ENCODE measurements at regions not wholly inside any gene's neighbourhood (a gene's known extent, or its start where the extent isn't known, plus 50 kb on each side); places are given as distances from the start of the nearest gene placed in this dataset.

DNA sequence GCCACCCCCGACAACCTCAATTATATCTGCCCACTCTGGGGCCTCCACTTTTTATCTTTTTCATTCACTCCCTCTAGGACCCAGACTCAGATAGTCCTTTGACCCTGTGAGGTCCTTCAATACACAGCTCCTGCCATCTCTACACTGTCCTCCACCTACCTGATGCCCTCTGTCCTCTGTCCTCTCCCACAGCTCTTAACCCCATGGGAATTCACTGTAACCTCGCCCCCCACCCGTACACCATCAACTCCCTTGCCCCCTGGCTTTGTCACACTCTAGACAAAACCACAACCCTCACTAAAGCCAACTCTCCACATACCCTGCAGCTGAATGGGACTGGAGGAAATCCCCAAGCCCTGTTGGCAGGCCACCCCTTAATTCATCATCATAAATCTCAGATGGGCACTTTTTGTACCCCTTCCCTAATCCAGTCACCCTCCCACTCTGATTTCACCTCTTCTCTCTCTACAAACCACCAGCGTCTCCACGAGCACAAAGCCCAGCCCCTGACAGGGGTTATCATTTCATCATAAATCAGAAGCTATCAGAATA lies 52.3 kb upstream of the ENPP6 start:
- TF ChIP-seq, protein P1, sequence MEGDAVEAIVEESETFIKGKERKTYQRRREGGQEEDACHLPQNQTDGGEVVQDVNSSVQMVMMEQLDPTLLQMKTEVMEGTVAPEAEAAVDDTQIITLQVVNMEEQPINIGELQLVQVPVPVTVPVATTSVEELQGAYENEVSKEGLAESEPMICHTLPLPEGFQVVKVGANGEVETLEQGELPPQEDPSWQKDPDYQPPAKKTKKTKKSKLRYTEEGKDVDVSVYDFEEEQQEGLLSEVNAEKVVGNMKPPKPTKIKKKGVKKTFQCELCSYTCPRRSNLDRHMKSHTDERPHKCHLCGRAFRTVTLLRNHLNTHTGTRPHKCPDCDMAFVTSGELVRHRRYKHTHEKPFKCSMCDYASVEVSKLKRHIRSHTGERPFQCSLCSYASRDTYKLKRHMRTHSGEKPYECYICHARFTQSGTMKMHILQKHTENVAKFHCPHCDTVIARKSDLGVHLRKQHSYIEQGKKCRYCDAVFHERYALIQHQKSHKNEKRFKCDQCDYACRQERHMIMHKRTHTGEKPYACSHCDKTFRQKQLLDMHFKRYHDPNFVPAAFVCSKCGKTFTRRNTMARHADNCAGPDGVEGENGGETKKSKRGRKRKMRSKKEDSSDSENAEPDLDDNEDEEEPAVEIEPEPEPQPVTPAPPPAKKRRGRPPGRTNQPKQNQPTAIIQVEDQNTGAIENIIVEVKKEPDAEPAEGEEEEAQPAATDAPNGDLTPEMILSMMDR (IDR thresholded peaks at IDR 0.05 in 2 of 3, conservative IDR thresholded peaks at IDR 0.05 in 1 of 3; ENCODE audit: insufficient read depth in 2 of 3, low read depth in 1 of 3, low read length in 3 of 3): no peak
- TF ChIP-seq FOS (IDR thresholded peaks at IDR 0.05; ENCODE audit: extremely low read depth, insufficient read length) (no peak), NRF1 (conservative IDR thresholded peaks at IDR 0.05 in 1 of 2, IDR thresholded peaks at IDR 0.05 in 1 of 2) (no peak), SP1 (CRISPR knock-in tag; IDR thresholded peaks at IDR 0.05) (no peak), EP300 (IDR thresholded peaks at IDR 0.05; ENCODE audit: low read length) (no peak), RB1 (IDR thresholded peaks at IDR 0.05; ENCODE audit: low read depth) (no peak), HMG20A (CRISPR knock-in tag; conservative IDR thresholded peaks at IDR 0.05) (no peak), PHF8 (IDR thresholded peaks at IDR 0.05; ENCODE audit: borderline replicate concordance, low read length) (no peak), SIN3B (IDR thresholded peaks at IDR 0.05; ENCODE audit: low read depth) (no peak), KLF13 (tag; IDR thresholded peaks at IDR 0.05; ENCODE audit: borderline replicate concordance, low read depth) (no peak)
- TF ChIP-seq, protein P2, sequence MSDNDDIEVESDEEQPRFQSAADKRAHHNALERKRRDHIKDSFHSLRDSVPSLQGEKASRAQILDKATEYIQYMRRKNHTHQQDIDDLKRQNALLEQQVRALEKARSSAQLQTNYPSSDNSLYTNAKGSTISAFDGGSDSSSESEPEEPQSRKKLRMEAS (CRISPR knock-in tag; IDR thresholded peaks at IDR 0.05): no peak
- TF ChIP-seq, protein P3, sequence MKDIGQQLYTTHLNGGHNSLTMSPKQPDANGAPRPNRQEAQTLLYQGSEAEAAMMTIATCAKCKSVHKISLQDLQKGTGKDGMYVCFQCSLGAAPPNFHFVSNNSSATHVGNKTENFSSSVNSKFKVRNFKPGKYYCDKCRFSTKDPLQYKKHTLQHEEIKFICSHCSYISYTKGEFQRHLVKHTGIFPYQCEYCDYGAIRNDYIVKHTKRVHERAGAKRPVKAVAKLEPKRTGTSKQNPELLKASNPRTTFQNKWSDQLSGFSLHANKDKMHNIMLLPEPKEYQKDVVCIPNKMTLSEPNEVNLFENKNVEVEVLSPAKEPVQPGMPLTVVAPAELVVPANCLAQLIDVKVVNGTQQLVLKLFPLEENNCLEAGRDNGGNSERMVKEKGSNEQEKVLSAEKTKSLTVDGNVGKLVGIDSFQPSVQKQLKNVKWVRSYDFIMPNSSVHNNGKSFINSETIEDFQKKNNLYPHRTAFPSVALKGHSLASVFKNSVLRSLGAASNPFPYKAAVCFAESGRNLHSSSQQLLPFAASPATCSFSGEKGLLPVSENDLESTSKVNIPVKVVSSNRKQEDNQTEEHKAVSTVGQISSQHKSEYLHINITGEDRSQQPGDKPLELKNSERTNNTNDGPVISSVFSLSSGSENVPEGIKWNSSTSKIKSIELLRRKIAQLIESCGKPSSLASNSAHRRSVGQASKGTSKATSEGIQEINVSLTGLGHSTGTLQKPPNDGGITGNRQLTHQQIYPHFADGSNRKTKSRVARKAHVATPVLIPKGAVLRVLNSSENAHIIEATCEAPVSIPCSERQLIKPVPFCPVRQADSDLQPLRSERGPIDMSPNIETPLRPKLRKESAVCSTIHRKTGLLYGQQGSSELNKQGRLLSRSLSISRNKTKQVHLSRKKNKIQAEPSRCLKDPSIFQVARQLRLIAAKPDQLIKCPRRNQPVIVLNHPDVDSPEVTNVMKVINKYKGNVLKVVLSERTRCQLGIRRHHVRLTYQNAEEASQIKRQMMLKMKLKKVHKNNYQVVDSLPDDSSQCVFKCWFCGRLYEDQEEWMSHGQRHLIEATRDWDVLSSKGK (CRISPR knock-in tag; IDR thresholded peaks at IDR 0.05): no peak
- TF ChIP-seq, protein P4, sequence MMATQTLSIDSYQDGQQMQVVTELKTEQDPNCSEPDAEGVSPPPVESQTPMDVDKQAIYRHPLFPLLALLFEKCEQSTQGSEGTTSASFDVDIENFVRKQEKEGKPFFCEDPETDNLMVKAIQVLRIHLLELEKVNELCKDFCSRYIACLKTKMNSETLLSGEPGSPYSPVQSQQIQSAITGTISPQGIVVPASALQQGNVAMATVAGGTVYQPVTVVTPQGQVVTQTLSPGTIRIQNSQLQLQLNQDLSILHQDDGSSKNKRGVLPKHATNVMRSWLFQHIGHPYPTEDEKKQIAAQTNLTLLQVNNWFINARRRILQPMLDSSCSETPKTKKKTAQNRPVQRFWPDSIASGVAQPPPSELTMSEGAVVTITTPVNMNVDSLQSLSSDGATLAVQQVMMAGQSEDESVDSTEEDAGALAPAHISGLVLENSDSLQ (IDR thresholded peaks at IDR 0.05): no peak

Measured in K562 (cell line).